ENCODE measurements at regions not wholly inside any gene's neighbourhood (a gene's known extent, or its start where the extent isn't known, plus 50 kb on each side); places are given as distances from the start of the nearest gene placed in this dataset.

DNA sequence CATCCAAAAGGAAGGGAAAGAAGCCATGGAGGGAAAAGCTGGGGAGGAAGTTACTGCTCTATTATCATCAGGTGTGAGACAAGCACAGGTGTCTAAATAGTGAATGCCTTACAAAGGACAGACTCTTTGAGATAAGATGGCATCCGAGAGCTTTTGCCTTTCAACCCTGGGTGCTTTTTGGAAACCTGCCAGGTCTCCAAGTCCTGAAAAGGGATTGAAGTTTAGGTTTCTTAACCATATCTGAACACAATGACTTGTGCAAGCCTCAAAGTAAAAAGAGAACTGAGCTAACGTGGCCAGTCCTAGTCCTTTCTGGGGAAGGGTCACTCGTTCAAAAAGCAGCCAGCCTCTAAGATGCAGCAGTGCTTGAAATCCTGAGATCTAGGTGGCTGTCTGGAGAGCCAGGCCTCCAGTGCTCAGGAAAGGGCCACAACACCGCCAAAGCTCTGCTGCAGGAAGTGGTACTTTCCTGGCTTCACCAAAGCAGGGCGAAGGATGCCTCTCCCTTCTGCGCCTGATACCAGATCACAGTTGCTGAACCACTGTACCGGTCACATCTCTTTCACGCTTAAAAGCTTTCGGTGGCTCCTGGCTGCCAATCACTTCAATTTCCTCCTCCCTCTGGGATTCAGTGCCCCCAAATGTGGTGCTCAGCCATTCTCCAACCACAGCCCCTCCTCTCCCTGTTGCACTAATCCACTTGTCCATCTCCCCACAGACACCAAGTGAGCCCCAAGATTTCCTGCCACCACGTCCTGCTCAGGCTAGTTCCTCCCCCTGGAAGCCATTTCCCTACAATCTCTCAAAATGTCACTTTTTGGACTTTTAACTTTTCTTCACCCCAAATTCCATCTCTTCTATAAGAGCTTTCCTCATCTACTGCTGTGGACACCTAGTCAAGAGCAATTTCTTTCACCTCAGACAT, 104.1 kb upstream of the LPP start:
- no peak for DNase-seq

- DNase-seq = no peak
Measured at GRCh38 chr3:188051801-188052168, 102.2 kb upstream of the LPP start.

GRCh38 chr3:188052169-188053035, 101.6 kb upstream of the LPP start:
- DNase-seq = no peak

DNA sequence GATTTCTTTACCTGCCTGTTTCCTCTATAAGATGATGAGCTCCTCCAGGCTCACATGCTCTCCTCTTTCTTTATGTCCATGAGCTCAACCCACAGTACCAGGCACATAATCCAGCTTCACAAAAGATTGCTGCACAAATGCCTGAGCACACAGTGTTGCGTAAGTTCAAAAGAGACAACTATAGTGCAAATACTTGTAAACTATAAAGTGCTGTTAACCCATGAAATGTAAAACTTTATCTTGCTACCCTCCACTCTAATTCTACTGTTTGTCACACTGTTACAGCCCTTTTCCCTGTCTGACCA, 101.0 kb upstream of the LPP start:
- no peak for DNase-seq

DNA sequence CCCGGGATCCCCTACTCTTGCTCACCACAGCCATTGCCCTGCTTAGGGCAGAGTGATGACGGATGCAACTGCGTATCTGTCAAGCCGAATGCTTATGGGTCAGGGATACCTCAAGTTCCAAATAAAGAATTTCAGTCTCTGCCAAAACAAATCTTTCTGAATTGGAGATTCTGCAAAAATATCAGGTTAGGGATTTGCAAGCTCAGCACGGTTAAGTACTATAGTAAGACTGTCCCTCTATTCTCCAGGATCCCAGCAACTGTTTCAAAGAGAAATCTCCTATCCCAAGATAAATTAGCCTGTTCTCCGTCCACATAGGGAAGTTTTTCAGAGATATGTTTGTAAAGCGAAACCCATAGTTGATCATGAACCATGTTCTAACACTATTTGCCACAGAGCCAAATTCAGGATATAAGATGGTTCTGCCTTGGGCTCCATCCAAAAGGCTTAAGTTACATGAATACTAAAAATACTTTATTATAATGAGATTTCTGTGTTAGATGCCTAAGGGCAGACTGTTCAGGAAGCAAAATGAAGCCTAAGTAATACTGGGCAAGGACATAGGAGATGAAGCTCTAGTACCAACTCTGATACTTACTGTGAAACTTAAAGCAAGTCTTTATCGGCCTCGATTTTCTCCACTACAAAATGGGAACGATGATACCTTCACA, 100.1 kb upstream of the LPP start:
- no peak for DNase-seq

DNA sequence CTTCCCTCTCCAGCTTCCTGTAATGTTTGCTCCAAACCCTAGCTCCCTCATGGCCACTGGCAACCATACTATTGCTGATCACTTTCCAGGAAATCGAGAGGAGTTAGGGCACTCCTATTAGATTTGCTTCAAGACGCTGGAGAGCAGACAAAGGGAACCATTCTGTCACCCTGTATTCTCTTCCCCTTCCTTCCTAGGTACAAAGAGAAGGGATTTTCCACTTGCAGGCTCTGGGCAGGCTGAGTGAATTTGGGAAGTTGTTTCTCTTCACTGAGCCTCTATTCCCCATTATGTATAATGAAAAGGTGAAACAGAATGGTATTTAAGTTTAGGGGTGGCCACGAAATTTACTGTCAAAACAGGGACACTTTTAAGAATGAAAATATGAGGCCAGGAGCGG, 99.4 kb upstream of the LPP start:
- no peak for DNase-seq

GRCh38 chr3:188055388-188055787, 98.6 kb upstream of the LPP start:
- no peak for DNase-seq

DNA sequence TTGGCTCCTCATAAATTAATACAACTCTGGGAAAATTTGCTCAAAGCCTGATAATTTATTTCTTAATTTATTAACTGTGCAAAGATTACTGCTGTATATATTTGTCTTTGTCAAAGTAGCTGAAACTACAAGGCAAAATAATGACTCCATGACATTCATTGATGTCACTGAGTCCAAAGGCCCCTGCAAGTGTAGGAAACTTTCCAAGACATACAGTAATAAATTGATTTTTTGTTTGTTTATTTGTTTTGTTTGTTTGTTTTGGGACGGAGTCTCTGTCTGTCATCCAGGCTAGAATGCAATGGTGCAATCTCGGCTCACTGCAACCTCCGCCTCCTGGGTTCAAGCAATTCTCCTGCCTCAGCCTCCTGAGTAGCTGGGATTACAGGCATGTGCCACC, 96.8 kb upstream of the LPP start:
- no peak for DNase-seq

GRCh38 chr3:188058569-188059184, 95.3 kb upstream of the LPP start:
- DNase-seq = no peak

- no peak for DNase-seq
Measured at GRCh38 chr3:188059351-188059750, 94.6 kb upstream of the LPP start.

- no peak for DNase-seq
Measured at GRCh38 chr3:188060264-188060835, 93.6 kb upstream of the LPP start.

GRCh38 chr3:188060840-188061544, 93.0 kb upstream of the LPP start:
- DNase-seq = no peak

DNA sequence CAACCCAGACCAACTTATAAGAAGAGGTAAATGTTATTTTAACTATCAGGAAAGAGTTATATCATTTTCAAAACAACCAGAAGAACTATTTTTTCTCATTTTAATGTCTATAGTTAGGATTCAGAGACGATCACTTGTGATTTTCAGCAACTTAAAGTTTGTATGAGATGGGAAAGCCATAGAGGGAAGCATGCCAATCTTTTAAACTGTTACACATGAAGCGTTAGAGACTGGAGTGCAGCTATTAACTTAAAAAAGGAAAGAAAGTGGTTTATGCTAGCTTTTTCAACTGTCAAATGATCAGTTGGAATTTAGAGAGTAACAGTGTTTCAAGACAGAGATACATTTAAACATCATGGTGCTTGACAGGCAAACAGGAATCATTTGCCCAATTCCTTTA, 91.7 kb upstream of the LPP start:
- no peak for DNase-seq

- no peak for DNase-seq
Measured at GRCh38 chr3:188064831-188065493, 89.0 kb upstream of the LPP start.

DNA sequence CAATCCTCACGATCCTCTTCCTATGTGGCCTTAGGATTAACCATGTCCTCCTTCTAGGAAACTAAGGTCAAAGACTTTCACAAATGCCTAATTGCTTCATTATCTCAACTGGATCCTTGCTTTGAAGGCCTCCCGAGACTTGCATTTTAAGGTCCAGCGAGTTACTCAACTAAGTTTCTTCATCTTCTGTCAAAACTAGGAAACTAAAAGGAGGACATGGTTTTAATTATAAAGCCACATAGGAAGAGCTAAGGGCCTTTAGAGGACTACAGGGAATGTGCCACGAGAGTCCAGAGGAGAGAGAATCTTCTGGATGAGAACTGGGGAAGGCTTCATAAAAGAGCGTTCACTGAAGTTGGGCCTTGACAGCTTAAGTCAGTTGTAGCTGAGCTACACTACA, 87.8 kb upstream of the LPP start:
- DNase-seq = no peak

- no peak for DNase-seq
Measured at GRCh38 chr3:188067932-188068331, 86.0 kb upstream of the LPP start.

- no peak for DNase-seq
Measured at GRCh38 chr3:188068342-188068741, 85.6 kb upstream of the LPP start.

- no peak for DNase-seq
Measured at GRCh38 chr3:188071636-188072035, 82.3 kb upstream of the LPP start.

GRCh38 chr3:188076176-188076575, 77.8 kb upstream of the LPP start:
- DNase-seq = no peak

- no peak for DNase-seq
Measured at GRCh38 chr3:188077160-188077799, 76.7 kb upstream of the LPP start.

DNA sequence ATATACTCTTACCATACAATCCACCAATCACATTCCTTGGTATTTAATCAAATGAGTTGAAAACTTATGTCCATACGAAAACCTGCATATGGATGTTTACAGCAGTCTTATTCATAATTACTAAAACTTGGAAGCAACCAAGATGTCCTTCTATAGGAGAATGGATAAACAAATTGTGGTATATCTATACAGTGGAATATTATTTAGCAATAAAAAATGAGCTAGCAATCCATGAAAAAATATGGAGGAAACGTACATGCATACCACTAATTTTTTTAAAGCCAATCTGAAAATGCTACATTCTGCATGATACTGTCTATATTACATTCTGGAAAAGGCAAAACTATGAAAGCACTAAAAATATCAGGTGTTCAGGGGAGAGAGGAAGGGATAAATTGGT, 73.9 kb upstream of the LPP start:
- no peak for DNase-seq

All from activated naive CD4-positive, alpha-beta T cell (primary cell).